Effector memory CD8-positive, alpha-beta T cell (primary cell): ENCODE measurements at regions not wholly inside any gene's neighbourhood (a gene's known extent, or its start where the extent isn't known, plus 50 kb on each side); places are given as distances from the start of the nearest gene placed in this dataset.
A peak's percentile ranks its signal among the peaks of the same experiment; 100 is the strongest.
"Not testable (repeated sequence)": the region's sequence is repeated elsewhere in the genome, so short reads cannot be mapped to it uniquely, and the experiment has no call there.

Source experiments
- ATAC-seq: fragments of 150-1000 bp; cut with Tn5 transposase; replicated peaks from 2 replicates; pipeline ENCODE4 v1.10.0; 2021; ENCODE audit warnings: mild to moderate bottlenecking, moderate library complexity
- DNase-seq, 3 experiments: peaks; one replicate each; pipeline ENCODE4 v3.0.0; 2021
- H3K27ac Mint-ChIP-seq, 2 donors: one replicate each; pipeline ENCODE4 v1.8.0; 2022; ENCODE audit warnings: mild to moderate bottlenecking in 2 of 2, mixed read lengths in 2 of 2, moderate library complexity in 2 of 2
- H3K27me3 Mint-ChIP-seq, 2 donors: one replicate each; pipeline ENCODE4 v1.8.0; 2022; ENCODE audit warnings: mixed read lengths in 2 of 2
- H3K36me3 Mint-ChIP-seq: one replicate; pipeline ENCODE4 v1.8.0; 2022; ENCODE audit warnings: mild to moderate bottlenecking, moderate library complexity, mixed read lengths; ENCODE audit not compliant: insufficient read depth
- H3K4me1 Mint-ChIP-seq, 2 donors: one replicate each; pipeline ENCODE4 v1.8.0; 2022; ENCODE audit warnings: low read depth in 2 of 2, mixed read lengths in 2 of 2
- H3K4me3 Mint-ChIP-seq, 2 donors: one replicate each; pipeline ENCODE4 v1.8.0; 2022; ENCODE audit warnings: mild to moderate bottlenecking in 2 of 2, mixed read lengths in 2 of 2, moderate library complexity in 2 of 2
- H3K9me3 Mint-ChIP-seq, 2 donors: one replicate each; pipeline ENCODE4 v1.8.0; 2022; ENCODE audit warnings: mixed read lengths in 2 of 2

DNA sequence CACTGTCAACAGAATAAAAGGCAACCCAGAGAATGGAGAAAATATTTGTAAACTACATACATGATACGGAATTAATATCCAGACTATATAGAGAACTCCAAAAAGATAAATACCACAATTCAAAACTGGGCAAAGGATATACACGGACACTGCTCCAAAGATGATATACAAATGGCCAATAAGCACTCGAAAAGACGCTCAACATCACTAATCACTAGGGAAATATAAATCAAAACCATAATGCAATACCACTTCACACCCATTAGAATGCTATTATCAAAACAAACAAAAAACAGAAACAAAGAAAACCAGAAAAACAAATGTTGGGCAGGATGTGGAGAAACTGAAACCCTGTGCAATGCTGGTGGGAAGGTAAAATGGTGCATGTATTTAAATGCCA, 1764.6 kb upstream of the DEFB115 start:
- not testable (repeated sequence) for H3K27me3 Mint-ChIP-seq, ATAC-seq, DNase-seq, H3K4me3 Mint-ChIP-seq, H3K36me3 Mint-ChIP-seq, H3K9me3 Mint-ChIP-seq, H3K27ac Mint-ChIP-seq, H3K4me1 Mint-ChIP-seq

GRCh38 chr20:29496767-29497166, 1760.7 kb upstream of the DEFB115 start:
- not testable (repeated sequence) for DNase-seq

GRCh38 chr20:29497261-29497671, 1760.2 kb upstream of the DEFB115 start:
- Mint-ChIP-seq H3K27ac (no peak overlapping the region), H3K27me3 (no peaks in the 10 kb centered on the region)

More at GRCh38 chr20:29496767-29497166, 1760.7 kb upstream of the DEFB115 start:
- not testable (repeated sequence) for H3K36me3 Mint-ChIP-seq, H3K27me3 Mint-ChIP-seq, H3K4me3 Mint-ChIP-seq, H3K27ac Mint-ChIP-seq, ATAC-seq, H3K4me1 Mint-ChIP-seq
- H3K9me3 Mint-ChIP-seq: peaks cover 6 to 17% of the 10 kb centered on the region in 2 donors

DNA sequence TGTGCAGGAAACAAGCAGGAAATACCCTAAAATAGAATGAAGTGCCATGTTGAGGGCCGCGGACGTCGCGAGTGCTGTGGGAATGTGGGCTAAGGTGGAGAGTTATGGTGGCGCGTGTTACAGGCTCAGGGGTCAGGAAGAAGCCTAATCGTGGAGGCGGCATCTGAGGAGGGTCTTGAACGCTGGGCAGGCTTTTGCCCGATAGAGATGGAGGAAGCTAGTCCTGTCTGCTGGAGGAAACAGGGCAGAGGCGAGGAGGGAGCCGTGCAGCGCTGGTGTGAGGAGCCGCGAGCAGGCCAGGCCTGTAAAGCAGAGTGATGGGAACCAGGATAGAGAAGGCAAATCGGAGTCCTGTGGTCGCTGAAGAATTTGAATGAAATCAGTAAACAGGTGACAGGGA, 1759.8 kb upstream of the DEFB115 start:
- not testable (repeated sequence) for H3K36me3 Mint-ChIP-seq, DNase-seq, H3K4me3 Mint-ChIP-seq, H3K27me3 Mint-ChIP-seq, H3K27ac Mint-ChIP-seq, H3K4me1 Mint-ChIP-seq, ATAC-seq
- H3K9me3 Mint-ChIP-seq: peaks cover 6 to 17% of the 10 kb centered on the region in 2 donors

More at GRCh38 chr20:29497261-29497671, 1760.2 kb upstream of the DEFB115 start:
- Mint-ChIP-seq H3K36me3 (no peaks in the 10 kb centered on the region), H3K4me3 (no peak overlapping the region), H3K9me3 (peaks cover 6 to 17% of the 10 kb centered on the region in 2 donors), H3K4me1 (peaks cover 0 to 4% of the 10 kb centered on the region in 2 donors)
- ATAC-seq (no peak), DNase-seq (peak in 1 of 3 experiments; percentile 10)

GRCh38 chr20:29500738-29501137, 1756.7 kb upstream of the DEFB115 start:
- not testable (repeated sequence) for H3K27ac Mint-ChIP-seq, ATAC-seq, H3K4me3 Mint-ChIP-seq, H3K36me3 Mint-ChIP-seq, H3K27me3 Mint-ChIP-seq, DNase-seq, H3K4me1 Mint-ChIP-seq
- H3K9me3 Mint-ChIP-seq: peaks cover 3 to 13% of the 10 kb centered on the region in 2 donors

- H3K36me3 Mint-ChIP-seq, ATAC-seq, H3K4me1 Mint-ChIP-seq, H3K27me3 Mint-ChIP-seq, H3K4me3 Mint-ChIP-seq, H3K27ac Mint-ChIP-seq, DNase-seq: not testable (repeated sequence)
- peaks cover 6 to 19% of the 10 kb centered on the region in 2 donors for H3K9me3 Mint-ChIP-seq
These were observed 1742.8 kb upstream of the DEFB115 start for GRCh38 chr20:29514634-29515033.

DNA sequence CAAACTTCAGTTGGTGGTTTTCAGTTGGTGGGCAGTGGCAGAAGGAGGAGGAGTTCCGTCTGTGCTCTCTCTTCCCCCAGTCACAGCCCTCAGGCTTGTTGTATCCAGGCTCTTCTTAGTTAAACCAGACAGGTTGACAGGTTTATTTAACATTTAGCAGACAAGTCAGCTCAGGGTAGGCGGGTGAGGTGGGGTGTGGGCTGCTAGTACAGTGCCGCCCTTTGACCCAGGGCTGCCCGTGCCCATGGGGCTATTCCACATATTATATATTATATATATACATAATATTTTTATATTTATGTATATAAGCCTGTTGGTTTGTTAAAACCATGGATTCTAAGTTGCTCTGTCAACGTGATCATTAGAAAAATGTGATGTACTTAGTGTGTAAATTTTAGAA, 1740.6 kb upstream of the DEFB115 start:
- not testable (repeated sequence) for H3K4me3 Mint-ChIP-seq, H3K27ac Mint-ChIP-seq, DNase-seq, H3K4me1 Mint-ChIP-seq, ATAC-seq, H3K36me3 Mint-ChIP-seq, H3K27me3 Mint-ChIP-seq
- H3K9me3 Mint-ChIP-seq: peaks cover 7 to 25% of the 10 kb centered on the region in 2 donors

- not testable (repeated sequence) for H3K27me3 Mint-ChIP-seq, DNase-seq, H3K36me3 Mint-ChIP-seq, ATAC-seq, H3K4me1 Mint-ChIP-seq, H3K9me3 Mint-ChIP-seq, H3K4me3 Mint-ChIP-seq, H3K27ac Mint-ChIP-seq
These were observed 1737.7 kb upstream of the DEFB115 start for GRCh38 chr20:29519610-29520241.

- H3K27me3 Mint-ChIP-seq, ATAC-seq, H3K27ac Mint-ChIP-seq, H3K4me3 Mint-ChIP-seq, DNase-seq, H3K9me3 Mint-ChIP-seq, H3K36me3 Mint-ChIP-seq, H3K4me1 Mint-ChIP-seq: not testable (repeated sequence)
These were observed 1723.8 kb upstream of the DEFB115 start for GRCh38 chr20:29533566-29534177.

DNA sequence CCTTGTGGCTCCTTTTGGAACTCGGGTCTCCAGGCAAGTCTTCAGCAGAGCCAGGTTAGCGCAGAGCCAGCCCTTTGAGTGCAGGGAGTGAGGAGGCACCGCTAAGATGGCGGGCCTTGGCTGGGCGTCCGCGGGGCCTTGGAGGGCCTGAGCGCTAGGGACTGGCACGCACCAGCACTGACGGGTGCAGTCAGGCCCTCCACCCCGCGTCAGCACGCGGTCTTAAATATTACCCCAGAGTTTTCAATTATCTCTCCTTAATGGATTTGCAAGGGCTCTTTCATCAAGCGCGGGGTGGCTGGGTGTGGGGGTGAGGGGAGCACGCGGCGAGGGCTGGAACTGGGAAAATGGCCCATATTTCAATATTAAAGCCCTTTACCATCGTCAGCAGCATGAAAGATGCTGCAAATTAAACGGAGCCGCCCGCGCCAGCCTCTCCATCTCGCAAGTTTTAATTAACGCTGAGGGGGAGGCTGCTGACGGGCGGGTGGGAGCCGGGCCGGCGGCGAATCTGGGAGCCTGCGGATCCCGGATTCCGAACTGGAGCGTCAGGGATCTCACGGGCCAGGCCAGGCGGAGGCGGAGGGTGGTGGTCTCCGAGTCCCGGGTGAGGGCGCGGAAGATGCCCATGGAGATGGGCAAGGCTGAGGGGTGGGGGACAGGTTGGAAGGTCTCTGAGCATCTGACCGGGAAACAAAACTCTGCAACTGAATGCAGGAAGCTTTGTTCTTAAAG, 1690.4 kb upstream of the DEFB115 start:
- not testable (repeated sequence) for H3K27ac Mint-ChIP-seq, ATAC-seq, H3K27me3 Mint-ChIP-seq, H3K4me1 Mint-ChIP-seq, DNase-seq, H3K4me3 Mint-ChIP-seq, H3K36me3 Mint-ChIP-seq, H3K9me3 Mint-ChIP-seq

DNA sequence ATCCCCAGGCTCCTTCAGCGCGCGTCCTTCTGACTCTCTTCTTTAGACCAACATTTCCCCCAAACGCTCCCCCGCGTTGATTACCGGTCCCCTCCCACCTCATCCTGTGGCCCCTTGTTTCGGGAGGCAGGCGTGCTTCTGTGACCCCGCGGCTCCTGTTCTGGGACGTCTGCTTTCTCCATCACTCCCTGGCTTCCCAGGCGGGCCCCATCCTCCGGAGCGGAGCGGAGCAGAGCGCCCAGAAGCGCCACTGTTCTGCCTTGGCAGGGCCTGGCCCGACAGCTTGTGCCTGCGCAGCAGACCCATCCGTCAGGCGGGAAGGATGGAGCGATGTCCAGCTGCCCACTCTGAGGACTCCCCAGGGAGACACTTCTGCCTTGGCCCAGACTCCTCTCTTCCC, 1689.8 kb upstream of the DEFB115 start:
- not testable (repeated sequence) for H3K4me3 Mint-ChIP-seq, H3K36me3 Mint-ChIP-seq

GRCh38 chr20:29570126-29570525, 1687.3 kb upstream of the DEFB115 start:
- H3K4me3 Mint-ChIP-seq, ATAC-seq, H3K4me1 Mint-ChIP-seq, H3K36me3 Mint-ChIP-seq, H3K27ac Mint-ChIP-seq, H3K9me3 Mint-ChIP-seq, DNase-seq, H3K27me3 Mint-ChIP-seq: not testable (repeated sequence)

More for the DNA sequence above, 1689.8 kb upstream of the DEFB115 start:
- not testable (repeated sequence) for H3K4me1 Mint-ChIP-seq, ATAC-seq, H3K9me3 Mint-ChIP-seq, H3K27ac Mint-ChIP-seq, H3K27me3 Mint-ChIP-seq, DNase-seq

DNA sequence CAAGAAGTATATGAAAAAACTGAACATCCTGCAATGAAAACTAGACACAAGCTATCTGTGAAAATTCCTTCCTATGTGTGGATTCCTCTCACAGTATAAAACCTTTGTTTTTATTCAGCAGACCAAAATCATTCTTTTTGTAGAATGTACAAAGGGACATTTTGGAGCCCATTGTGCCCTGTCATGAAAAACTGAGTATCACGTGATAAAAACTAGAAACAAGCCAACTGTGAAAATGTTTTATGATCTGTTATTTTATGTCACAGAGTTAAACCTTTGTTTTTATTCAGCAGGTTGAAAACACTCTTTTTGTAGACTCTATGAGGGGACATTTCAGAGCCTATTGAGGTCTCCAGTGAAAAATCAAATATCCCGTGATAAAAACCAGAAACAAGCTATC, 1667.9 kb upstream of the DEFB115 start:
- H3K9me3 Mint-ChIP-seq, H3K36me3 Mint-ChIP-seq, DNase-seq, H3K4me3 Mint-ChIP-seq, H3K27me3 Mint-ChIP-seq, H3K4me1 Mint-ChIP-seq, H3K27ac Mint-ChIP-seq, ATAC-seq: not testable (repeated sequence)

GRCh38 chr20:29604163-29604562, 1653.3 kb upstream of the DEFB115 start:
- H3K27me3 Mint-ChIP-seq, H3K27ac Mint-ChIP-seq, ATAC-seq: not testable (repeated sequence)

More at GRCh38 chr20:29604163-29604562, 1653.3 kb upstream of the DEFB115 start:
- H3K36me3 Mint-ChIP-seq, DNase-seq, H3K4me3 Mint-ChIP-seq, H3K4me1 Mint-ChIP-seq, H3K9me3 Mint-ChIP-seq: not testable (repeated sequence)
